HepG2 (cell line): ENCODE measurements at regions not wholly inside any gene's neighbourhood (a gene's known extent, or its start where the extent isn't known, plus 50 kb on each side); places are given as distances from the start of the nearest gene placed in this dataset.

Experiments
- ATF7-NPFF ChIP-seq: sonication (generic); formaldehyde crosslinking; IDR thresholded peaks from 2 replicates; pipeline ENCODE4 v1.8.1; 2023; ENCODE audit warnings: mild to moderate bottlenecking, low read depth, missing genetic modification reagents, moderate library complexity
- FOSL2 ChIP-seq: sonication (generic); formaldehyde crosslinking; IDR thresholded peaks from 2 replicates; pipeline ENCODE4 v1.4.0; 2020; ENCODE audit warnings: missing genetic modification reagents
- FOXK2 ChIP-seq: fragments of 450-650 bp; IDR thresholded peaks from 2 replicates; pipeline ENCODE4 v1.6.1; 2016
- HDAC2 ChIP-seq: sonication (generic); formaldehyde crosslinking; IDR thresholded peaks from 2 replicates; pipeline ENCODE4 v1.4.0; 2020; ENCODE audit warnings: missing genetic modification reagents
- HNRNPUL1 ChIP-seq: fragments of 200-400 bp; formaldehyde crosslinking; IDR thresholded peaks from 2 replicates; pipeline ENCODE4 v1.6.1; 2017; ENCODE audit warnings: low read depth, mild to moderate bottlenecking, low read length, moderate library complexity
- KDM5B ChIP-seq: sonication (generic); formaldehyde crosslinking; IDR thresholded peaks from 2 replicates; pipeline ENCODE4 v1.4.0; 2020; ENCODE audit warnings: missing genetic modification reagents, mild to moderate bottlenecking, borderline replicate concordance
- KLF16 ChIP-seq, 2 experiments: sonication (generic) in 1 of 2; formaldehyde crosslinking in 1 of 2; IDR thresholded peaks; 2 replicates each; pipeline versions ENCODE4 v1.6.1 to v1.8.0; 2016 to 2023; ENCODE audit warnings: missing genetic modification reagents in 2 of 2, missing compliant biosample characterization in 1 of 2
- MED13 ChIP-seq: sonication (generic); formaldehyde crosslinking; IDR thresholded peaks from 2 replicates; pipeline ENCODE4 v1.5.0; 2020; ENCODE audit warnings: missing genetic modification reagents
- NAIF1 ChIP-seq: sonication (generic); formaldehyde crosslinking; IDR thresholded peaks from 2 replicates; pipeline ENCODE4 v1.5.0; 2020; ENCODE audit warnings: mild to moderate bottlenecking, missing genetic modification reagents, borderline replicate concordance
- NR3C1 ChIP-seq: sonication (generic); formaldehyde crosslinking; IDR thresholded peaks from 2 replicates; pipeline ENCODE4 v1.4.0; 2020; ENCODE audit warnings: missing genetic modification reagents
- PRDM15 ChIP-seq: sonication (generic); formaldehyde crosslinking; IDR thresholded peaks from 2 replicates; pipeline ENCODE4 v1.4.0; 2020; ENCODE audit warnings: missing genetic modification reagents
- RBAK ChIP-seq: sonication (generic); formaldehyde crosslinking; IDR thresholded peaks from 2 replicates; pipeline ENCODE4 v1.5.1; 2020; ENCODE audit warnings: mild to moderate bottlenecking, missing genetic modification reagents
- REPIN1 ChIP-seq: sonication (generic); formaldehyde crosslinking; IDR thresholded peaks from 2 replicates; pipeline ENCODE4 v1.8.0; 2022; ENCODE audit warnings: missing genetic modification reagents, low read depth, mild to moderate bottlenecking, borderline replicate concordance
- SKI ChIP-seq: fragments of 450-650 bp; IDR thresholded peaks from one replicate; pipeline ENCODE4 v1.6.1; 2018; ENCODE audit warnings: mild to moderate bottlenecking; ENCODE audit not compliant: partially characterized antibody
- TEF ChIP-seq: sonication (generic); formaldehyde crosslinking; IDR thresholded peaks from 2 replicates; pipeline ENCODE4 v1.5.0; 2020; ENCODE audit warnings: missing genetic modification reagents
- YEATS2 ChIP-seq: sonication (generic); formaldehyde crosslinking; IDR thresholded peaks from 2 replicates; pipeline ENCODE4 v1.4.0; 2020; ENCODE audit warnings: missing genetic modification reagents, borderline replicate concordance
- ZFP36 ChIP-seq: fragments of 150-350 bp; IDR thresholded peaks from 2 replicates; pipeline ENCODE4 v1.6.1; 2018; ENCODE audit warnings: borderline replicate concordance, low read length, low read depth; ENCODE audit not compliant: partially characterized antibody
- ZMAT3 ChIP-seq: sonication (generic); formaldehyde crosslinking; conservative IDR thresholded peaks from 2 replicates; pipeline ENCODE4 v1.7.0; 2021; ENCODE audit warnings: missing genetic modification reagents
- ZNF747 ChIP-seq: sonication (generic); formaldehyde crosslinking; IDR thresholded peaks from 2 replicates; pipeline ENCODE4 v1.8.1; 2023; ENCODE audit warnings: missing genetic modification reagents, mild to moderate bottlenecking, borderline replicate concordance
- ZSCAN22 ChIP-seq: sonication (generic); formaldehyde crosslinking; IDR thresholded peaks from 2 replicates; pipeline ENCODE4 v1.4.0; 2020; ENCODE audit warnings: mild to moderate bottlenecking, missing genetic modification reagents
- ZSCAN30 ChIP-seq: sonication (generic); formaldehyde crosslinking; IDR thresholded peaks from 2 replicates; pipeline ENCODE4 v1.5.0; 2020; ENCODE audit warnings: mild to moderate bottlenecking, missing genetic modification reagents
- TF ChIP-seq, protein P1 (sequence below): sonication (generic); formaldehyde crosslinking; IDR thresholded peaks from 2 replicates; pipeline ENCODE4 v1.5.1; 2020; ENCODE audit warnings: missing genetic modification reagents, mild to moderate bottlenecking, borderline replicate concordance
- TF ChIP-seq, protein P2 (sequence below): IDR thresholded peaks from 2 replicates; pipeline ENCODE4 v1.6.1; 2018; ENCODE audit warnings: missing genetic modification reagents, mild to moderate bottlenecking, missing compliant biosample characterization

- TF ChIP-seq NAIF1 (CRISPR knock-in tag) (no peak), NR3C1 (CRISPR knock-in tag) (no peak), RBAK (CRISPR knock-in tag) (no peak), HNRNPUL1 (no peak), SKI (no peak), KLF16 (CRISPR knock-in tag; IDR thresholded peaks at IDR 0.05) (no peak), ZNF747 (CRISPR knock-in tag) (no peak), ZSCAN22 (no peak), ATF7-NPFF (CRISPR knock-in tag) (no peak), KDM5B (CRISPR knock-in tag) (peak; percentile 83; the same call in 1 of the 2 replicates), HDAC2 (no peak), ZMAT3 (CRISPR knock-in tag) (no peak), MED13 (no peak), PRDM15 (CRISPR knock-in tag) (no peak), TEF (CRISPR knock-in tag) (no peak), ZFP36 (peak; percentile 51), FOSL2 (CRISPR knock-in tag) (no peak), FOXK2 (no peak), YEATS2 (CRISPR knock-in tag) (0 out of 2 replicates have a peak, but pooled peaks have one; percentile 23), REPIN1 (CRISPR knock-in tag) (peak; percentile 73), ZSCAN30 (CRISPR knock-in tag) (no peak)
- TF ChIP-seq, protein P1, sequence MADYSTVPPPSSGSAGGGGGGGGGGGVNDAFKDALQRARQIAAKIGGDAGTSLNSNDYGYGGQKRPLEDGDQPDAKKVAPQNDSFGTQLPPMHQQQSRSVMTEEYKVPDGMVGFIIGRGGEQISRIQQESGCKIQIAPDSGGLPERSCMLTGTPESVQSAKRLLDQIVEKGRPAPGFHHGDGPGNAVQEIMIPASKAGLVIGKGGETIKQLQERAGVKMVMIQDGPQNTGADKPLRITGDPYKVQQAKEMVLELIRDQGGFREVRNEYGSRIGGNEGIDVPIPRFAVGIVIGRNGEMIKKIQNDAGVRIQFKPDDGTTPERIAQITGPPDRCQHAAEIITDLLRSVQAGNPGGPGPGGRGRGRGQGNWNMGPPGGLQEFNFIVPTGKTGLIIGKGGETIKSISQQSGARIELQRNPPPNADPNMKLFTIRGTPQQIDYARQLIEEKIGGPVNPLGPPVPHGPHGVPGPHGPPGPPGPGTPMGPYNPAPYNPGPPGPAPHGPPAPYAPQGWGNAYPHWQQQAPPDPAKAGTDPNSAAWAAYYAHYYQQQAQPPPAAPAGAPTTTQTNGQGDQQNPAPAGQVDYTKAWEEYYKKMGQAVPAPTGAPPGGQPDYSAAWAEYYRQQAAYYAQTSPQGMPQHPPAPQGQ (CRISPR knock-in tag): no peak
- TF ChIP-seq, protein P2, sequence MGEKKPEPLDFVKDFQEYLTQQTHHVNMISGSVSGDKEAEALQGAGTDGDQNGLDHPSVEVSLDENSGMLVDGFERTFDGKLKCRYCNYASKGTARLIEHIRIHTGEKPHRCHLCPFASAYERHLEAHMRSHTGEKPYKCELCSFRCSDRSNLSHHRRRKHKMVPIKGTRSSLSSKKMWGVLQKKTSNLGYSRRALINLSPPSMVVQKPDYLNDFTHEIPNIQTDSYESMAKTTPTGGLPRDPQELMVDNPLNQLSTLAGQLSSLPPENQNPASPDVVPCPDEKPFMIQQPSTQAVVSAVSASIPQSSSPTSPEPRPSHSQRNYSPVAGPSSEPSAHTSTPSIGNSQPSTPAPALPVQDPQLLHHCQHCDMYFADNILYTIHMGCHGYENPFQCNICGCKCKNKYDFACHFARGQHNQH (CRISPR knock-in tag): no peak; the same call in 1 of the 2 replicates
Measured at GRCh38 chr16:80466024-80466987, 74.5 kb upstream of the DYNLRB2 start (continued).
